HL-60 (cell line): ENCODE measurements at regions not wholly inside any gene's neighbourhood (a gene's known extent, or its start where the extent isn't known, plus 50 kb on each side); places are given as distances from the start of the nearest gene placed in this dataset.

Source experiments
- POLR2AphosphoS5 ChIP-seq: IDR thresholded peaks from 2 replicates; pipeline ENCODE4 v1.6.1; 2012; ENCODE audit warnings: low read depth
- TF ChIP-seq, protein P1 (sequence below): IDR thresholded peaks from one replicate; pipeline ENCODE4 v1.5.1; 2011; ENCODE audit warnings: low read length, control low read depth, inconsistent platforms; ENCODE audit not compliant: insufficient read depth
- TF ChIP-seq, protein P2 (sequence below): IDR thresholded peaks from 2 replicates; pipeline ENCODE4 v1.6.1; 2012; ENCODE audit warnings: low read depth; ENCODE audit not compliant: insufficient replicate concordance

DNA sequence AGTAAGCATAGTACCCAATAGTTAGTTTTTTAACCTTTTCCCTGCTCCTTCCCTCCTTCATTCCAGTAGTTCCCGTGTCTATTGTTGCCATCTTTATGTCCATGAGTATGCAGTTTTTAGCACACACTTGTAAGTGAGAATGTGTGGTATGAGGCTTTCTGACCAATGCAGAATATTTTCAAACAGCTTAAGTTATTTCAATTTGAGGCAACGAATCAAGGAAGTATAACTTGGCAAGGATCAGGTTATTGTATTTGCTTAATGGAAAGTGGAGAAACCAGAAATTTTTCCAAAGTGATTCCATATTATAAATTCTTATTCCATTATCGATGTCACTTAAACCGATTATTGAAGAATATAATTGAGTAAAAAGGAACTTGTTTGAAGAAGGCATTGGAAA is 954.8 kb downstream of the GBE1 start:
- TF ChIP-seq, protein P1, sequence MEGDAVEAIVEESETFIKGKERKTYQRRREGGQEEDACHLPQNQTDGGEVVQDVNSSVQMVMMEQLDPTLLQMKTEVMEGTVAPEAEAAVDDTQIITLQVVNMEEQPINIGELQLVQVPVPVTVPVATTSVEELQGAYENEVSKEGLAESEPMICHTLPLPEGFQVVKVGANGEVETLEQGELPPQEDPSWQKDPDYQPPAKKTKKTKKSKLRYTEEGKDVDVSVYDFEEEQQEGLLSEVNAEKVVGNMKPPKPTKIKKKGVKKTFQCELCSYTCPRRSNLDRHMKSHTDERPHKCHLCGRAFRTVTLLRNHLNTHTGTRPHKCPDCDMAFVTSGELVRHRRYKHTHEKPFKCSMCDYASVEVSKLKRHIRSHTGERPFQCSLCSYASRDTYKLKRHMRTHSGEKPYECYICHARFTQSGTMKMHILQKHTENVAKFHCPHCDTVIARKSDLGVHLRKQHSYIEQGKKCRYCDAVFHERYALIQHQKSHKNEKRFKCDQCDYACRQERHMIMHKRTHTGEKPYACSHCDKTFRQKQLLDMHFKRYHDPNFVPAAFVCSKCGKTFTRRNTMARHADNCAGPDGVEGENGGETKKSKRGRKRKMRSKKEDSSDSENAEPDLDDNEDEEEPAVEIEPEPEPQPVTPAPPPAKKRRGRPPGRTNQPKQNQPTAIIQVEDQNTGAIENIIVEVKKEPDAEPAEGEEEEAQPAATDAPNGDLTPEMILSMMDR: no peak
- TF ChIP-seq, protein P2, sequence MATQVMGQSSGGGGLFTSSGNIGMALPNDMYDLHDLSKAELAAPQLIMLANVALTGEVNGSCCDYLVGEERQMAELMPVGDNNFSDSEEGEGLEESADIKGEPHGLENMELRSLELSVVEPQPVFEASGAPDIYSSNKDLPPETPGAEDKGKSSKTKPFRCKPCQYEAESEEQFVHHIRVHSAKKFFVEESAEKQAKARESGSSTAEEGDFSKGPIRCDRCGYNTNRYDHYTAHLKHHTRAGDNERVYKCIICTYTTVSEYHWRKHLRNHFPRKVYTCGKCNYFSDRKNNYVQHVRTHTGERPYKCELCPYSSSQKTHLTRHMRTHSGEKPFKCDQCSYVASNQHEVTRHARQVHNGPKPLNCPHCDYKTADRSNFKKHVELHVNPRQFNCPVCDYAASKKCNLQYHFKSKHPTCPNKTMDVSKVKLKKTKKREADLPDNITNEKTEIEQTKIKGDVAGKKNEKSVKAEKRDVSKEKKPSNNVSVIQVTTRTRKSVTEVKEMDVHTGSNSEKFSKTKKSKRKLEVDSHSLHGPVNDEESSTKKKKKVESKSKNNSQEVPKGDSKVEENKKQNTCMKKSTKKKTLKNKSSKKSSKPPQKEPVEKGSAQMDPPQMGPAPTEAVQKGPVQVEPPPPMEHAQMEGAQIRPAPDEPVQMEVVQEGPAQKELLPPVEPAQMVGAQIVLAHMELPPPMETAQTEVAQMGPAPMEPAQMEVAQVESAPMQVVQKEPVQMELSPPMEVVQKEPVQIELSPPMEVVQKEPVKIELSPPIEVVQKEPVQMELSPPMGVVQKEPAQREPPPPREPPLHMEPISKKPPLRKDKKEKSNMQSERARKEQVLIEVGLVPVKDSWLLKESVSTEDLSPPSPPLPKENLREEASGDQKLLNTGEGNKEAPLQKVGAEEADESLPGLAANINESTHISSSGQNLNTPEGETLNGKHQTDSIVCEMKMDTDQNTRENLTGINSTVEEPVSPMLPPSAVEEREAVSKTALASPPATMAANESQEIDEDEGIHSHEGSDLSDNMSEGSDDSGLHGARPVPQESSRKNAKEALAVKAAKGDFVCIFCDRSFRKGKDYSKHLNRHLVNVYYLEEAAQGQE: no peak
- TF ChIP-seq POLR2AphosphoS5: no peak
